Breast epithelium (tissue), 3 donors: ENCODE measurements at regions not wholly inside any gene's neighbourhood (a gene's known extent, or its start where the extent isn't known, plus 50 kb on each side); places are given as distances from the start of the nearest gene placed in this dataset.

Source experiments
- POLR2AphosphoS5 ChIP-seq, 3 donors: sonication (generic); formaldehyde crosslinking; IDR thresholded peaks; one replicate each; pipeline ENCODE4 v1.6.1; 2017; ENCODE audit warnings: antibody characterized with exemption in 3 of 3
- TF ChIP-seq, protein P1 (sequence below), 3 donors: fragments of 450-650 bp; IDR thresholded peaks; one replicate each; pipeline ENCODE4 v1.5.1; 2016 to 2017; ENCODE audit warnings: antibody characterized with exemption in 3 of 3, mild to moderate bottlenecking in 3 of 3, moderate library complexity in 3 of 3

DNA sequence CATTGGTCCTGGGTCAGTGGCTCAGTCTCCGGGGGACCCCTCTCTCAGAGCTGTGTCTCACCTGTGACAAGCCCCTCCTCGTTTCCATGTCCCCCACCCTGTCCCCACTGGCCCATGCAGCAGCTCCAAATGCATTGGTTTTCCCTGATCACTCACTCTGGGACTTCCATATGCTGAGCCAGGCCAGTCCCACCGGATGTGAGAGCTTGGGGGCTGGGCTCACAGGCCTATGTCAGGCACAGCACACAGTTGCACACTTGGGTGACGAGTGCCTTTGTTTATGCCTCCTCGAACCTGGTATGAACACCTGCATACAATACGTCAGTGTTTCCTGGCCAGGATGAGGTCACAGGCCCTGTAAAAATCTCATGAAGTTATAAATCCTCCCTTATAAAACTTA lies 232.5 kb downstream of the TFCP2L1 start:
- TF ChIP-seq, protein P1, sequence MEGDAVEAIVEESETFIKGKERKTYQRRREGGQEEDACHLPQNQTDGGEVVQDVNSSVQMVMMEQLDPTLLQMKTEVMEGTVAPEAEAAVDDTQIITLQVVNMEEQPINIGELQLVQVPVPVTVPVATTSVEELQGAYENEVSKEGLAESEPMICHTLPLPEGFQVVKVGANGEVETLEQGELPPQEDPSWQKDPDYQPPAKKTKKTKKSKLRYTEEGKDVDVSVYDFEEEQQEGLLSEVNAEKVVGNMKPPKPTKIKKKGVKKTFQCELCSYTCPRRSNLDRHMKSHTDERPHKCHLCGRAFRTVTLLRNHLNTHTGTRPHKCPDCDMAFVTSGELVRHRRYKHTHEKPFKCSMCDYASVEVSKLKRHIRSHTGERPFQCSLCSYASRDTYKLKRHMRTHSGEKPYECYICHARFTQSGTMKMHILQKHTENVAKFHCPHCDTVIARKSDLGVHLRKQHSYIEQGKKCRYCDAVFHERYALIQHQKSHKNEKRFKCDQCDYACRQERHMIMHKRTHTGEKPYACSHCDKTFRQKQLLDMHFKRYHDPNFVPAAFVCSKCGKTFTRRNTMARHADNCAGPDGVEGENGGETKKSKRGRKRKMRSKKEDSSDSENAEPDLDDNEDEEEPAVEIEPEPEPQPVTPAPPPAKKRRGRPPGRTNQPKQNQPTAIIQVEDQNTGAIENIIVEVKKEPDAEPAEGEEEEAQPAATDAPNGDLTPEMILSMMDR (IDR thresholded peaks at IDR 0.05): no peak
- TF ChIP-seq POLR2AphosphoS5 (IDR thresholded peaks at IDR 0.05): no peak
